Liver (tissue), 3 donors: ENCODE measurements at regions not wholly inside any gene's neighbourhood (a gene's known extent, or its start where the extent isn't known, plus 50 kb on each side); places are given as distances from the start of the nearest gene placed in this dataset.

Experiments
- CTCF ChIP-seq: fragments of 150-350 bp; IDR thresholded peaks from 2 replicates; pipeline ENCODE4 v1.5.1; 2017; ENCODE audit warnings: improper control_type of control experiment, low read depth, low read length; ENCODE audit not compliant: missing input control
- FOXA1 ChIP-seq: IDR thresholded peaks from 2 replicates; pipeline ENCODE4 v1.6.1; 2016; ENCODE audit warnings: antibody characterized with exemption
- GABPA ChIP-seq, 2 donors: IDR thresholded peaks in 1 of 2; conservative IDR thresholded peaks in 1 of 2; 2 replicates each; pipeline ENCODE4 v1.6.1; 2016; ENCODE audit warnings: antibody characterized with exemption in 2 of 2, mild to moderate bottlenecking in 1 of 2, moderate library complexity in 1 of 2
- HNF4G ChIP-seq: IDR thresholded peaks from 2 replicates; pipeline ENCODE4 v1.6.1; 2016; ENCODE audit warnings: antibody characterized with exemption
- JUND ChIP-seq, 2 donors: IDR thresholded peaks; 2 replicates each; pipeline ENCODE4 v1.6.1; 2016; ENCODE audit warnings: antibody characterized with exemption in 2 of 2
- RAD21 ChIP-seq, 2 donors: IDR thresholded peaks; 2 replicates each; pipeline ENCODE4 v1.6.1; 2016; ENCODE audit warnings: antibody characterized with exemption in 2 of 2, mild to moderate bottlenecking in 2 of 2
- TAF1 ChIP-seq: conservative IDR thresholded peaks from 2 replicates; pipeline ENCODE4 v1.6.1; 2016; ENCODE audit warnings: antibody characterized with exemption, mild to moderate bottlenecking
- TF ChIP-seq, protein P1 (sequence below): IDR thresholded peaks from 2 replicates; pipeline ENCODE4 v1.6.1; 2016; ENCODE audit warnings: antibody characterized with exemption
- donor health status: healthy.
- donor health status: healthy.

- TF ChIP-seq, protein P1, sequence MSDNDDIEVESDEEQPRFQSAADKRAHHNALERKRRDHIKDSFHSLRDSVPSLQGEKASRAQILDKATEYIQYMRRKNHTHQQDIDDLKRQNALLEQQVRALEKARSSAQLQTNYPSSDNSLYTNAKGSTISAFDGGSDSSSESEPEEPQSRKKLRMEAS = no peak
- TF ChIP-seq FOXA1 = no peak
- no peak for TF ChIP-seq JUND (IDR thresholded peaks at IDR 0.05)
- no peak for TF ChIP-seq GABPA (IDR thresholded peaks at IDR 0.05 in 1 of 2, conservative IDR thresholded peaks at IDR 0.05 in 1 of 2)
- no peak for TF ChIP-seq TAF1
- TF ChIP-seq HNF4G = no peak
- TF ChIP-seq RAD21 (IDR thresholded peaks at IDR 0.05) = no peak
- no peak for TF ChIP-seq CTCF
Observed at GRCh38 chr3:104474011-104474410, 892.7 kb upstream of the ALCAM start.
